ENCODE measurements at regions not wholly inside any gene's neighbourhood (a gene's known extent, or its start where the extent isn't known, plus 50 kb on each side); places are given as distances from the start of the nearest gene placed in this dataset.

DNA sequence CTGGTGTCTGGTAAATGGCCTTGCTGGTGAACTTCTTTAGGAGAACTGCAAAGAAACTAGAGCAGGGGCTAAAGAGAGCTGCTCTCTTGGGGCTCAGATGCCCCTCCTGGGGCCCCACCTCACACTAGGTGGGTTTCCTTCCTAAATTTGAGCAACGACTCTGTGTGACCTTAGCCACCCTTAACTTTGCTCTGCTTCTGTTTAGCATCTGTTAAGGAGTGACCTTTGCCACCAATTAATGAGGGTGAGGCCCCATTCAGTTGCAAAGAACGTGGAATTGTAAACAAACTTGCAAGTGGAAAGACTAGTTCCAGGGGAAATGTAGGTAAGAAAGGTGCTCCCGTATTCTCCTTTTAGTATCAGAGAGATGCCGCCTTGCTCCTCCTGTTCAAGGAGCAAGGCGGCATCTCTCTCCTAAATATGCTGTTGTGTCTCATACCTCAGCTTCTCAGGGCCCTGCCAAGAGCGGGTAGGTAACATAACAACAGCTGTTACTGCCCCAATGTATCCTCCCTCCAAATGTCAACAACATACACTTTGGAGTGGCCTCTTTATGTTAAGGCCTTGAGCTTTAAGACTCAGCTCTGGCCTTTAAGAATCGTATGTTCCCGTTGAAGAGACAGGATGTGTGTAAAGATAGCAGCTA, 77.6 kb upstream of the FUT8 start:
- H3K4me3 Mint-ChIP-seq = peak overlapping the region; percentile 21
- ATAC-seq (ENCODE audit: low read depth) (no peak), DNase-seq (no peak)
- POLR2A ChIA-PET = interaction anchor here (1.0 to 3.9 kb wide), 9 partner anchors 13 to 77 kb away, joined by 3 to 37 read pairs (median 5); partner anchors contain the start of gene FUT8
- no peaks in the 10 kb centered on the region for H3K27me3 Mint-ChIP-seq
- peaks cover 13% of the 10 kb centered on the region for H3K36me3 Mint-ChIP-seq
- H3K9me3 Mint-ChIP-seq = peaks cover 3% of the 10 kb centered on the region
- peaks cover 59% of the 10 kb centered on the region for H3K4me1 Mint-ChIP-seq
- peak overlapping the region; percentile 85 for H3K27ac Mint-ChIP-seq

DNA sequence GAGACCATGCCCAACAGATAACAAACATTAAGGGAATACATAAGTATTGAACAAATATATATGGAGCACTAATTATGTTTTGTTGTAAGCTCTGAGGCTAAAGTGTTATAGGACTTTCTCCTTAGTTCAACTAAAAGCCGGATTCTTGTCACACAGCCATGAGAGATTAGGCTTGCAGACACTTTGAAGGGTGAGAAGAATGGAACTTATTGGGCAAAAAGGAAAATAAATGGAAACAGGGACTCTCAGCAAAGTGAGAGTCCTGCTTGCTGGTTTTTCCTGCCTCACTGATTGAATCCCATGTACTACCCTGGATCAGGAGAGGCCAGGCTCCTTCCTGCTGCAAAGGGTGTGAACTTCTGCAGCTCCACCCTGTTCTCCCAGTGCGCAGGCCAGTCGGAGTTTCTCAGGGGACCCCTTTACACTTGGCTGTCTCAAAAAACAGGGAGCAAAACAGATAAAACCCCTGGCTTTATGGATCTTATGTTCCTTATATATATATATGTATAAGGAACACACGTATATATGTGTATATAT, 77.1 kb upstream of the FUT8 start:
- DNase-seq = no peak
- Mint-ChIP-seq H3K4me3 (no peak overlapping the region), H3K36me3 (peaks cover 12% of the 10 kb centered on the region), H3K27me3 (no peaks in the 10 kb centered on the region), H3K4me1 (peaks cover 57% of the 10 kb centered on the region), H3K9me3 (peaks cover under 1% of the 10 kb centered on the region), H3K27ac (peak overlapping the region; percentile 65)
- ATAC-seq (ENCODE audit: low read depth) = no peak
- POLR2A ChIA-PET = interaction anchor here (1.0 to 3.9 kb wide), 13 partner anchors 12 to 948 kb away, joined by 3 to 37 read pairs (median 5); partner anchors contain the start of gene FUT8

GRCh38 chr14:65336191-65336591, 76.3 kb upstream of the FUT8 start:
- POLR2A ChIA-PET = interaction anchor here (1.0 to 3.9 kb wide), 9 partner anchors 12 to 949 kb away, joined by 3 to 37 read pairs (median 4); no protein-coding TSS in a partner anchor

DNA sequence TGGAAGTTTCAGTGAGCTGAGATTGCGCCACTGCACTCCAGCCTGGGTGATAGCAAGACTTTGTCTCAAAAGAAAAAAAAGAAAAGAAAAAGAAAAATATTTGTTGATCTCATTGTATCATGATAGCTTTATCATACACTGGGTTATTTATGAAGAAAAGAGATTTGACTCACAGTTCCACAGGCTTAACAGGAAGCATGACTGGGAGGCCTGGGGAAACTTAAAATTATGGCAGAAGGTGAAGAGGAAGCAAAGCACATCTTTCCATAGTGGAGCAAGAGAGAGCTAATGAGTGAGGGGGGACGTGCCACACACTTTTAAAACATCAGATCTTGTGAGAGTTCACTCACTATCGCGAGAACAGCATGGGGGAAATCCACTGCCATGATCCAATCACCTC, 72.7 kb upstream of the FUT8 start:
- H3K27me3 Mint-ChIP-seq = no peaks in the 10 kb centered on the region
- peaks cover 46% of the 10 kb centered on the region for H3K4me1 Mint-ChIP-seq
- H3K4me3 Mint-ChIP-seq = peak overlapping the region; percentile 88
- H3K9me3 Mint-ChIP-seq = no peaks in the 10 kb centered on the region
- H3K36me3 Mint-ChIP-seq = peaks cover 30% of the 10 kb centered on the region
- no peak for DNase-seq
- no peak for ATAC-seq (ENCODE audit: low read depth)
- POLR2A ChIA-PET = no interaction called here
- peak overlapping the region; percentile 23 for H3K27ac Mint-ChIP-seq

More at GRCh38 chr14:65336191-65336591, 76.3 kb upstream of the FUT8 start:
- Mint-ChIP-seq H3K27ac (peak overlapping the region; percentile 90), H3K27me3 (no peaks in the 10 kb centered on the region), H3K4me3 (peak overlapping the region; percentile 88), H3K9me3 (no peaks in the 10 kb centered on the region), H3K4me1 (peaks cover 59% of the 10 kb centered on the region), H3K36me3 (peaks cover 17% of the 10 kb centered on the region)
- ATAC-seq (ENCODE audit: low read depth) (peak; percentile 93), DNase-seq (peak; percentile 49)

DNA sequence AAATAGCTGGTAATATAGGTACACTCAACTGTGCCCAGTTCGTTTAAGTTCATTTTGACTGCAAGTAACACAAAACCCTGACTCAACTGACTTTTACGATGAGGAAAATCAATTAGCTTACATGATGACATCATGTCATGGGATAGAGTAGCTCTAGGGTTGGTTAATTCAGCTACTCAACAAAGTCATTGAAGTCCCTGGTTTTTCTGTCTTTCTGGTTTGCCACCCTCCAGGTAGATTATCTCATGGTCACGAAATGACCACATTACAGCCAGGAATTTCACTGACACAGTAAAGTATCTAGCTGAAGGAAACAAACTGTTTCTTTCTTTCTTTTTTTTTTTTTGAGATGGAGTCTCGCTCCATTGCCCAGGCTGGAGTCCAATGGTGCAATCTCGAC, 68.5 kb upstream of the FUT8 start:
- H3K36me3 Mint-ChIP-seq = peaks cover 54% of the 10 kb centered on the region
- H3K27me3 Mint-ChIP-seq = no peaks in the 10 kb centered on the region
- no peak for ATAC-seq (ENCODE audit: low read depth)
- H3K4me3 Mint-ChIP-seq = no peak overlapping the region
- POLR2A ChIA-PET = interaction anchor here (1.1 kb wide), 3 partner anchors 10 to 22 kb away, joined by 3 to 7 read pairs (median 6); no protein-coding TSS in a partner anchor
- H3K9me3 Mint-ChIP-seq = no peaks in the 10 kb centered on the region
- peaks cover 39% of the 10 kb centered on the region for H3K4me1 Mint-ChIP-seq
- no peak for DNase-seq
- no peak overlapping the region for H3K27ac Mint-ChIP-seq

GRCh38 chr14:65345266-65345665, 67.3 kb upstream of the FUT8 start:
- Mint-ChIP-seq H3K27ac (no peak overlapping the region), H3K4me1 (peaks cover 36% of the 10 kb centered on the region), H3K4me3 (no peak overlapping the region), H3K27me3 (no peaks in the 10 kb centered on the region), H3K36me3 (peaks cover 55% of the 10 kb centered on the region), H3K9me3 (no peaks in the 10 kb centered on the region)
- no peak for DNase-seq
- POLR2A ChIA-PET = interaction anchor here (0.6 to 0.7 kb wide), 2 partner anchors 15 to 101 kb away, joined by 3 read pairs; no protein-coding TSS in a partner anchor
- ATAC-seq (ENCODE audit: low read depth) = no peak

- H3K27ac Mint-ChIP-seq = peak overlapping the region; percentile 34
- POLR2A ChIA-PET = no interaction called here
- H3K4me1 Mint-ChIP-seq = peaks cover 34% of the 10 kb centered on the region
Observed at GRCh38 chr14:65346474-65346873, 66.1 kb upstream of the FUT8 start.

GRCh38 chr14:65346895-65347294, 65.6 kb upstream of the FUT8 start:
- no peaks in the 10 kb centered on the region for H3K27me3 Mint-ChIP-seq
- H3K9me3 Mint-ChIP-seq = no peaks in the 10 kb centered on the region
- ATAC-seq (ENCODE audit: low read depth) (no peak), DNase-seq (no peak)
- POLR2A ChIA-PET = interaction anchor here (1.2 kb wide), 1 partner anchor 12 kb away, joined by 5 read pairs; no protein-coding TSS in a partner anchor
- no peak overlapping the region for H3K4me3 Mint-ChIP-seq
- peaks cover 48% of the 10 kb centered on the region for H3K36me3 Mint-ChIP-seq
- H3K4me1 Mint-ChIP-seq = peaks cover 35% of the 10 kb centered on the region
- H3K27ac Mint-ChIP-seq = peak overlapping the region; percentile 34

More at GRCh38 chr14:65346474-65346873, 66.1 kb upstream of the FUT8 start:
- ATAC-seq (ENCODE audit: low read depth) (no peak), DNase-seq (no peak)
- H3K27me3 Mint-ChIP-seq = no peaks in the 10 kb centered on the region
- H3K36me3 Mint-ChIP-seq = peaks cover 51% of the 10 kb centered on the region
- H3K4me3 Mint-ChIP-seq = no peak overlapping the region
- H3K9me3 Mint-ChIP-seq = no peaks in the 10 kb centered on the region

DNA sequence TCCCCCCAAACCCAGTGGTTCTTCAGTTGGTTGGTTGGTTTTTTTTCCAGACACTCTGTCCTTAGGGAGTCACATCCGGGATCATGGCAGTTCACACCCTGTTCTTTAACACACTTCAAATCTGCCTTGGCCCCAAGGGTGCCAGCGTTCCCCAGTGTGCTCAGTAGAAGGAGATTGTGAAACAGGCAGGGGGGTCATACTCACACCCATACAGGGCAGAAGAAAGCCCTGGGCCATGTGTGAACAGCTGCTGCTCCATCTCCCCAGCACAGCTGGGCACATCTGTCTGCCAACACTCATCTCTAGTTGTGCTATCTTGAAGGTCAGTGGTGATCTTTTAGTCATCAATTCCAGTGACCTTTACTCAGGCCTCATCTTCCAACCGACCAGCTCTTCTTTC, 64.4 kb upstream of the FUT8 start:
- Mint-ChIP-seq H3K4me1 (peaks cover 32% of the 10 kb centered on the region), H3K27ac (peak overlapping the region; percentile 71), H3K36me3 (peaks cover 44% of the 10 kb centered on the region), H3K27me3 (no peaks in the 10 kb centered on the region), H3K4me3 (no peak overlapping the region), H3K9me3 (no peaks in the 10 kb centered on the region)
- POLR2A ChIA-PET = interaction anchor here (1.1 to 1.2 kb wide), 2 partner anchors 11 to 13 kb away, joined by 4 to 5 read pairs; no protein-coding TSS in a partner anchor
- ATAC-seq (ENCODE audit: low read depth) (no peak), DNase-seq (no peak)

GRCh38 chr14:65349100-65349499, 63.4 kb upstream of the FUT8 start:
- Mint-ChIP-seq H3K27me3 (no peaks in the 10 kb centered on the region), H3K36me3 (peaks cover 43% of the 10 kb centered on the region), H3K4me1 (peaks cover 36% of the 10 kb centered on the region), H3K4me3 (no peak overlapping the region), H3K27ac (no peak overlapping the region), H3K9me3 (no peaks in the 10 kb centered on the region)
- DNase-seq (no peak), ATAC-seq (ENCODE audit: low read depth) (no peak)
- POLR2A ChIA-PET = no interaction called here

- DNase-seq = no peak
- Mint-ChIP-seq H3K4me3 (no peak overlapping the region), H3K27me3 (no peaks in the 10 kb centered on the region), H3K36me3 (peaks cover 38% of the 10 kb centered on the region), H3K27ac (no peak overlapping the region), H3K4me1 (peaks cover 41% of the 10 kb centered on the region), H3K9me3 (no peaks in the 10 kb centered on the region)
- no peak for ATAC-seq (ENCODE audit: low read depth)
- POLR2A ChIA-PET = interaction anchor here (0.7 kb wide), 1 partner anchor 31 kb away, joined by 5 read pairs; no protein-coding TSS in a partner anchor
Observed at GRCh38 chr14:65351493-65352194, 60.9 kb upstream of the FUT8 start.

DNA sequence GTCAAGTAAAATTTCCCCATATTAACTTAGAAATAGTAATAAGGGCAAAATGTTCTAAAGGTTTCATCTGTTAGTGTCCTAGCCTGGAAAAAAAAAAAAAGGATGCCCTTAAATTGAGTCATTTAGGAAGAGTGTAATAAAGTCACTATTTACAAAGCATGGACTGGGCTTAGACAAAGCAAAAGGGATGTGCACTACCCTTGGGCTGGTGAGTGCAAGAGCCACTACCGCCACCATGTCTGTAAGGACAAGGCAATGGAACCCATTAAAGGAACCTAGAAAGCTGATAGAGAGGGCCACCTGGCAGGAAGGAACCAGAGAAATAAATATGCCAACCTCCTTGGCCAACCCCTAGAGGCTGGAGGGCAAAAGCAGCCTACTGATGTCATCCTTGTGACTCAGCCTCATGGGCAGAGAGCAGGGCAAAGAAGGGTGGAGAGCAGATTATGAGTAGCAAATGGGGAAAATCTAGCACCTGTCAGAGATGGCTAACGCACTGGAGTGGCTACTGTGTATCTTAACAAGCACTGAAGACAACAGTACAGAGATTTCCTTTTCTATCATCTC, 59.5 kb upstream of the FUT8 start:
- Mint-ChIP-seq H3K27ac (peak overlapping the region; percentile 4), H3K4me3 (no peak overlapping the region), H3K9me3 (no peaks in the 10 kb centered on the region), H3K4me1 (peaks cover 52% of the 10 kb centered on the region), H3K27me3 (no peaks in the 10 kb centered on the region), H3K36me3 (peaks cover 38% of the 10 kb centered on the region)
- ATAC-seq (ENCODE audit: low read depth) = peak; percentile 50
- DNase-seq = no peak
- POLR2A ChIA-PET = interaction anchor here (1.2 kb wide), 1 partner anchor 45 kb away, joined by 3 read pairs; no protein-coding TSS in a partner anchor

- no peak overlapping the region for H3K27ac Mint-ChIP-seq
- no peak for ATAC-seq (ENCODE audit: low read depth)
- no peaks in the 10 kb centered on the region for H3K27me3 Mint-ChIP-seq
- H3K9me3 Mint-ChIP-seq = no peaks in the 10 kb centered on the region
- peaks cover 53% of the 10 kb centered on the region for H3K4me1 Mint-ChIP-seq
- H3K36me3 Mint-ChIP-seq = peaks cover 34% of the 10 kb centered on the region
- POLR2A ChIA-PET = interaction anchor here (0.5 to 1.2 kb wide), 4 partner anchors 11 to 493 kb away, joined by 3 to 7 read pairs (median 4); no protein-coding TSS in a partner anchor
- no peak for DNase-seq
- no peak overlapping the region for H3K4me3 Mint-ChIP-seq
Observed at GRCh38 chr14:65354131-65354530, 58.4 kb upstream of the FUT8 start.

Measured in activated naive CD8-positive, alpha-beta T cell treated with anti-CD3 and anti-CD28 coated beads, Interleukin-2, amount 10 ng/mL, durations not matched to agents 7 days and 5 days (primary cell).